ENCODE measurements at regions not wholly inside any gene's neighbourhood (a gene's known extent, or its start where the extent isn't known, plus 50 kb on each side); places are given as distances from the start of the nearest gene placed in this dataset.

DNA sequence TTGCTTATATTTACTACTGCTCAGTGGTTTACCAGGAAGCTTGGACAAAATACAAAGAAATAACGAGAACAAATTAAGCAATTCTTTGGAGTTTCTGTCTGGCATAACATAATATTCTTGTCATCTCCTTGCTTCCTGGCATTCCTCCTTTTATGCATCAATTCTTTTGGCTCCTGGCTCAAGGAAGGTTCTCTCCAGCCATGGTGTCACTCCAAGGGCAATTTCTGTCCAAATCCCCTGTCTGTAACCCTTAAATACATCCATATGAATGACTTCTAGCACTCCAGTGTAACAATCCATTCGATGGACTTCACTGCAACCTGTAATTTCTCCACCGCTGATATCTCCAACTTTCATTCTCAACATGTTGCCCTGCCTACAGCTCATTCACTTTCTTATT lies 617.7 kb upstream of the ANKRD30A start:
- DNase-seq: no peak
- H3K9ac ChIP-seq (ENCODE audit: low read length): no peak overlapping the region

DNA sequence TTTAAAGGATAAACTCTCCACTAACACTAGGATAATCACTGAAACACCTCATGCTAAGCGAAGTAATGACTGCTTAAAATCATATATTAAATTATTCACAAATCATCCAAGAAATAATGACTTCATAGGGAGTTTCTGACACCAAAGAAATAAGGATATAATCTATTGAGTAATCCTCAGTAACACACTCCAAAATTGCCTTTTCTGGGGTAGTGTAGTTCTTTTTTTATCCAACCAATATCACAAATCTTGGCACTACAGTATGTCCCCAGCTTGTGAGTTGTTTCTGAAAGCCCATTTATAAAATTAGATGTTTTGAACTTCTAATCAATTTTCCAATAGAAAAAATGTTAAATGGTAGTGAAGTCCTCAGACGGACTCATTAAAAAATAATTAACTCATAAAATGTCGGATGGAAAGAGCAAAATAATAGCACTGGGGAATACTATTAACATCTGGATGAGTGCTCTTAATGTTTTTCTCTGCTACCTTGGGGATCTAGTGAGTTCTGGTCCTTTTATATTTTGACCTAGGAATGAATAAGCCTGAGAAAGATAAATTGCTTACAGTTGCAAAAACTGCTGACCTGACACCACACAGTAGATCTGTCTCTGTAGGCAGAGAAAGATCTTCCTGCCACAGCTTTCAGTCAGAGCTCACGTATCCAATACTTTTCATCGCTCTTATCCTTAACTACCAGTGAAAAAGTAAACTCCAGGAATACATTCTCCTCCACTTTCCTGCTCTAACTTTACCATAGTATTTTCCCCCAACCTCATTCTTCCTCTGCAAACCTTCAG lies 618.5 kb upstream of the ANKRD30A start:
- Histone ChIP-seq H3K9ac (ENCODE audit: low read length) (no peak overlapping the region), H2AFZ (ENCODE audit: low read length) (no peak overlapping the region), H3K9me3 (replicated peaks; ENCODE audit: insufficient read depth, low read length) (no peaks in the 10 kb centered on the region), H3K27me3 (replicated peaks; ENCODE audit: insufficient read depth, low read length) (no peaks in the 10 kb centered on the region), H3K27ac (ENCODE audit: low read length) (no peak overlapping the region), H3K79me2 (ENCODE audit: low read length) (no peaks in the 10 kb centered on the region), H3K36me3 (replicated peaks; ENCODE audit: insufficient read depth, low read length) (no peaks in the 10 kb centered on the region), H4K20me1 (ENCODE audit: insufficient read depth, low read length) (no peaks in the 10 kb centered on the region), H3K4me3 (ENCODE audit: low read length) (no peak overlapping the region), H3K4me2 (ENCODE audit: low read depth, low read length) (no peak overlapping the region), H3K4me1 (ENCODE audit: low read length) (no peaks in the 10 kb centered on the region), H3F3A (ENCODE audit: insufficient read depth, low read length) (no peaks in the 10 kb centered on the region), H3K9me2 (replicated peaks; ENCODE audit: insufficient read depth, low read length) (no peaks in the 10 kb centered on the region)
- DNase-seq: no peak
- TF ChIP-seq, protein P1, sequence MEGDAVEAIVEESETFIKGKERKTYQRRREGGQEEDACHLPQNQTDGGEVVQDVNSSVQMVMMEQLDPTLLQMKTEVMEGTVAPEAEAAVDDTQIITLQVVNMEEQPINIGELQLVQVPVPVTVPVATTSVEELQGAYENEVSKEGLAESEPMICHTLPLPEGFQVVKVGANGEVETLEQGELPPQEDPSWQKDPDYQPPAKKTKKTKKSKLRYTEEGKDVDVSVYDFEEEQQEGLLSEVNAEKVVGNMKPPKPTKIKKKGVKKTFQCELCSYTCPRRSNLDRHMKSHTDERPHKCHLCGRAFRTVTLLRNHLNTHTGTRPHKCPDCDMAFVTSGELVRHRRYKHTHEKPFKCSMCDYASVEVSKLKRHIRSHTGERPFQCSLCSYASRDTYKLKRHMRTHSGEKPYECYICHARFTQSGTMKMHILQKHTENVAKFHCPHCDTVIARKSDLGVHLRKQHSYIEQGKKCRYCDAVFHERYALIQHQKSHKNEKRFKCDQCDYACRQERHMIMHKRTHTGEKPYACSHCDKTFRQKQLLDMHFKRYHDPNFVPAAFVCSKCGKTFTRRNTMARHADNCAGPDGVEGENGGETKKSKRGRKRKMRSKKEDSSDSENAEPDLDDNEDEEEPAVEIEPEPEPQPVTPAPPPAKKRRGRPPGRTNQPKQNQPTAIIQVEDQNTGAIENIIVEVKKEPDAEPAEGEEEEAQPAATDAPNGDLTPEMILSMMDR (IDR thresholded peaks at IDR 0.05; ENCODE audit: low read length): no peak
- TF ChIP-seq EZH2 (optimal IDR thresholded peaks at IDR 0.05; ENCODE audit: low read depth, low read length) (no peak), EZH2phosphoT487 (IDR thresholded peaks at IDR 0.05; ENCODE audit: low read length) (no peak)

More for the DNA sequence above, 617.7 kb upstream of the ANKRD30A start:
- H3K79me2 ChIP-seq (ENCODE audit: low read length): no peaks in the 10 kb centered on the region
- H3F3A ChIP-seq (ENCODE audit: insufficient read depth, low read length): no peaks in the 10 kb centered on the region
- no peaks in the 10 kb centered on the region for H3K9me3 ChIP-seq (replicated peaks; ENCODE audit: insufficient read depth, low read length)
- no peaks in the 10 kb centered on the region for H3K9me2 ChIP-seq (replicated peaks; ENCODE audit: insufficient read depth, low read length)
- H3K4me3 ChIP-seq (ENCODE audit: low read length): no peak overlapping the region
- no peak overlapping the region for H3K27ac ChIP-seq (ENCODE audit: low read length)
- no peaks in the 10 kb centered on the region for H4K20me1 ChIP-seq (ENCODE audit: insufficient read depth, low read length)
- TF ChIP-seq, protein P1 (IDR thresholded peaks at IDR 0.05; ENCODE audit: low read length): no peak
- no peak for TF ChIP-seq EZH2 (optimal IDR thresholded peaks at IDR 0.05; ENCODE audit: low read depth, low read length)
- TF ChIP-seq EZH2phosphoT487 (IDR thresholded peaks at IDR 0.05; ENCODE audit: low read length): no peak
- H2AFZ ChIP-seq (ENCODE audit: low read length): no peak overlapping the region
- no peaks in the 10 kb centered on the region for H3K27me3 ChIP-seq (replicated peaks; ENCODE audit: insufficient read depth, low read length)
- no peak overlapping the region for H3K4me2 ChIP-seq (ENCODE audit: low read depth, low read length)
- H3K36me3 ChIP-seq (replicated peaks; ENCODE audit: insufficient read depth, low read length): no peaks in the 10 kb centered on the region
- H3K4me1 ChIP-seq (ENCODE audit: low read length): no peaks in the 10 kb centered on the region

DNA sequence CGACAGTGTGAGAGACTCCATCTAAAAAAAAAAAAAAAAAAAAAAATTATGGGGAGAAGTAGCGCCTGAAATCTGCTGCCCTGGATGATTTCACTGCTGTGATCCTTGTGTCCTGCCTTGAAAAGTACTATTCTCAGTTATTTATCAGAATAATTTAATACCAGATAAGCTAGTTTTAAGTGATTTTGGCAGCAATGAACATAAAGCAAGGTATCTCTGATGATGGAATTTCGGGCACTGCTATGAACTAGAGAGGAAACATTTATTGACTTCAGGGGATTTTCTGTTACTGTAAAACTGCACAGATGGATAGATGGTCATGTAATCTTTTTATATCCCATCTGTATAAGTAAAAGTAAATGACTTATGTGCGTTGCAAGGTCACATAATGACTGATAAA lies 619.1 kb upstream of the ANKRD30A start:
- no peak overlapping the region for H2AFZ ChIP-seq (ENCODE audit: low read length)
- H3K27ac ChIP-seq (ENCODE audit: low read length): no peak overlapping the region
- TF ChIP-seq EZH2phosphoT487 (IDR thresholded peaks at IDR 0.05; ENCODE audit: low read length) (no peak), EZH2 (optimal IDR thresholded peaks at IDR 0.05; ENCODE audit: low read depth, low read length) (no peak)
- TF ChIP-seq, protein P1 (IDR thresholded peaks at IDR 0.05; ENCODE audit: low read length): no peak
- no peaks in the 10 kb centered on the region for H3K36me3 ChIP-seq (replicated peaks; ENCODE audit: insufficient read depth, low read length)
- no peaks in the 10 kb centered on the region for H4K20me1 ChIP-seq (ENCODE audit: insufficient read depth, low read length)
- H3K9ac ChIP-seq (ENCODE audit: low read length): no peak overlapping the region
- no peaks in the 10 kb centered on the region for H3F3A ChIP-seq (ENCODE audit: insufficient read depth, low read length)
- no peaks in the 10 kb centered on the region for H3K4me1 ChIP-seq (ENCODE audit: low read length)
- no peaks in the 10 kb centered on the region for H3K79me2 ChIP-seq (ENCODE audit: low read length)
- no peaks in the 10 kb centered on the region for H3K9me2 ChIP-seq (replicated peaks; ENCODE audit: insufficient read depth, low read length)
- no peaks in the 10 kb centered on the region for H3K27me3 ChIP-seq (replicated peaks; ENCODE audit: insufficient read depth, low read length)
- H3K4me3 ChIP-seq (ENCODE audit: low read length): no peak overlapping the region
- H3K9me3 ChIP-seq (replicated peaks; ENCODE audit: insufficient read depth, low read length): no peaks in the 10 kb centered on the region
- no peak for DNase-seq
- H3K4me2 ChIP-seq (ENCODE audit: low read depth, low read length): no peak overlapping the region

All from MM.1S (cell line).